Lower leg skin (tissue), 3 donors: ENCODE measurements at regions not wholly inside any gene's neighbourhood (a gene's known extent, or its start where the extent isn't known, plus 50 kb on each side); places are given as distances from the start of the nearest gene placed in this dataset.

ENCODE experiments used
- POLR2A ChIP-seq, 2 donors: fragments of 450-650 bp; IDR thresholded peaks; one replicate each; pipeline ENCODE4 v1.6.1; 2016 to 2017; ENCODE audit warnings: antibody characterized with exemption in 2 of 2, mild to moderate bottlenecking in 1 of 2, moderate library complexity in 1 of 2
- TF ChIP-seq, protein P1 (sequence below), 3 donors: fragments of 450-650 bp; IDR thresholded peaks; one replicate each; pipeline ENCODE4 v1.5.1; 2016; ENCODE audit warnings: antibody characterized with exemption in 3 of 3, mild to moderate bottlenecking in 3 of 3, moderate library complexity in 2 of 3

- TF ChIP-seq, protein P1, sequence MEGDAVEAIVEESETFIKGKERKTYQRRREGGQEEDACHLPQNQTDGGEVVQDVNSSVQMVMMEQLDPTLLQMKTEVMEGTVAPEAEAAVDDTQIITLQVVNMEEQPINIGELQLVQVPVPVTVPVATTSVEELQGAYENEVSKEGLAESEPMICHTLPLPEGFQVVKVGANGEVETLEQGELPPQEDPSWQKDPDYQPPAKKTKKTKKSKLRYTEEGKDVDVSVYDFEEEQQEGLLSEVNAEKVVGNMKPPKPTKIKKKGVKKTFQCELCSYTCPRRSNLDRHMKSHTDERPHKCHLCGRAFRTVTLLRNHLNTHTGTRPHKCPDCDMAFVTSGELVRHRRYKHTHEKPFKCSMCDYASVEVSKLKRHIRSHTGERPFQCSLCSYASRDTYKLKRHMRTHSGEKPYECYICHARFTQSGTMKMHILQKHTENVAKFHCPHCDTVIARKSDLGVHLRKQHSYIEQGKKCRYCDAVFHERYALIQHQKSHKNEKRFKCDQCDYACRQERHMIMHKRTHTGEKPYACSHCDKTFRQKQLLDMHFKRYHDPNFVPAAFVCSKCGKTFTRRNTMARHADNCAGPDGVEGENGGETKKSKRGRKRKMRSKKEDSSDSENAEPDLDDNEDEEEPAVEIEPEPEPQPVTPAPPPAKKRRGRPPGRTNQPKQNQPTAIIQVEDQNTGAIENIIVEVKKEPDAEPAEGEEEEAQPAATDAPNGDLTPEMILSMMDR (IDR thresholded peaks at IDR 0.05) = no peak
- TF ChIP-seq POLR2A (IDR thresholded peaks at IDR 0.05) = no peak
Measured at GRCh38 chr12:78447373-78447772, 417.2 kb upstream of the SYT1 start.
